Activated CD4-positive, alpha-beta T cell treated with anti-CD3 and anti-CD28 coated beads, Interleukin-10, Interleukin-2, amounts not matched to agents 100 ng/mL and 50 ng/mL, durations not matched to agents 16 hours and 8 hours (primary cell): ENCODE measurements at regions not wholly inside any gene's neighbourhood (a gene's known extent, or its start where the extent isn't known, plus 50 kb on each side); places are given as distances from the start of the nearest gene placed in this dataset.

Experiments
- DNase-seq: peaks from one replicate; pipeline ENCODE4 v3.0.0-alpha.2; 2020

- no peak for DNase-seq
Measured at GRCh38 chr12:115632308-115632707, 645.2 kb downstream of the MED13L start.

- DNase-seq, result no peak
Measured at GRCh38 chr12:115630136-115630535, 647.4 kb downstream of the MED13L start.

GRCh38 chr12:115626210-115626609 lies 651.3 kb downstream of the MED13L start:
- no peak for DNase-seq

- no peak for DNase-seq
Measured at GRCh38 chr12:115623764-115624334, 653.6 kb downstream of the MED13L start.

- no peak for DNase-seq
Measured at GRCh38 chr12:115623275-115623674, 654.2 kb downstream of the MED13L start.

- DNase-seq, result no peak
Measured at GRCh38 chr12:115620816-115621215, 656.7 kb downstream of the MED13L start.

GRCh38 chr12:115619889-115620288 lies 657.6 kb downstream of the MED13L start:
- no peak for DNase-seq

GRCh38 chr12:115619061-115619460 lies 658.4 kb downstream of the MED13L start:
- no peak for DNase-seq

- no peak for DNase-seq
Measured at GRCh38 chr12:115618105-115618504, 659.4 kb downstream of the MED13L start.

GRCh38 chr12:115617391-115617790 lies 660.1 kb downstream of the MED13L start:
- DNase-seq, result no peak

- no peak for DNase-seq
Measured at GRCh38 chr12:115611477-115611876, 666.0 kb downstream of the MED13L start.

- no peak for DNase-seq
Measured at GRCh38 chr12:115609347-115609746, 668.1 kb downstream of the MED13L start.

- no peak for DNase-seq
Measured at GRCh38 chr12:115606040-115606439, 671.5 kb downstream of the MED13L start.

- no peak for DNase-seq
Measured at GRCh38 chr12:115598871-115599811, 678.4 kb downstream of the MED13L start.

- DNase-seq, result peak; percentile 21
Measured at GRCh38 chr12:115597157-115597712, 680.3 kb downstream of the MED13L start.

GRCh38 chr12:115588131-115588530 lies 689.4 kb downstream of the MED13L start:
- no peak for DNase-seq

GRCh38 chr12:115584156-115584555 lies 693.3 kb downstream of the MED13L start:
- no peak for DNase-seq

GRCh38 chr12:115583591-115583990 lies 693.9 kb downstream of the MED13L start:
- no peak for DNase-seq

- DNase-seq, result no peak
Measured at GRCh38 chr12:115577401-115577800, 700.1 kb downstream of the MED13L start.

GRCh38 chr12:115574826-115575225 lies 702.7 kb downstream of the MED13L start:
- DNase-seq, result no peak

- DNase-seq, result peak; percentile 4
Measured at GRCh38 chr12:115572440-115572839, 705.1 kb downstream of the MED13L start.

- no peak for DNase-seq
Measured at GRCh38 chr12:115571446-115571845, 706.0 kb downstream of the MED13L start.

- DNase-seq, result no peak
Measured at GRCh38 chr12:115571027-115571426, 706.5 kb downstream of the MED13L start.
